ENCODE measurements at regions not wholly inside any gene's neighbourhood (a gene's known extent, or its start where the extent isn't known, plus 50 kb on each side); places are given as distances from the start of the nearest gene placed in this dataset.

- no peak for DNase-seq (ENCODE audit: low read depth in 3 of 3)
Observed at GRCh38 chr11:104246590-104246989, 82.6 kb upstream of the PDGFD start.

DNA sequence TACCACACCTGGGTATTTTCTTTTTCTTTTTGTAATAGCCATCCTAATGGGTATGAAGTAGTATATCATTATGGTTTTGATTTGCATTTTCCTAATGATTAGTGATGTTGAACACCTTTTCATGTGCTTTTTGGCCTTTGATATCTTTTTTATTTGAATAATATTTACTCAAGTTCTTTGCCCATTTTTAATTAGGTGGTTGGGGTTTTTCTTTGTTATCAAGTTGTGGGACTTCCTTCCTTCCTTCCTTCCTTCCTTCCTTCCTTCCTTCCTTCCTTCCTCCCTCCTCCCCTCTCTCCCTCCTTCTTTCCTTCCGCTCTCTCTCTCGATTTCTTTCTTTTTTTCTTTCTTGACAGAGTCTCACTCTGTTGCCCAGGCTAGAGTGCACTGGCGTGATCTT, 75.0 kb upstream of the PDGFD start:
- DNase-seq (ENCODE audit: low read depth in 3 of 3) = no peak

DNA sequence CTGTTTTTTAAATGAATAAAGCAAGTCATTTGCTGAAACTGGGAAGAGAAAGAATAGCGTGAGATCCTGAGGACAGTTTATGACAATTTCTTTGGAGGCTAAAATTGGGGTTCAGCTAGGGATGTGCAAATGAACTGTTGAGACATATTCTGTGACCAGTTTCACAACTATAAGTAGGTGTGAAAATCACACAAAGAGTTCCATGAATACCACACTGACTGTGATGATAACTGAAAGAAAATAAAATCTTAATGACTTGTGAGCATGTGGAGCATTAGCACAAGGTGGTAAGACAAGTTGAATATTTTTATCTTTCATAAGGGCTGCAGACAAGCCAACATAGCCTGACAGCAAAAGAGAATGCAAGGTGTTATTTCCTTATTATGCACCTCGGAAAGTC, 61.1 kb upstream of the PDGFD start:
- no peak for DNase-seq (ENCODE audit: low read depth in 3 of 3)

DNA sequence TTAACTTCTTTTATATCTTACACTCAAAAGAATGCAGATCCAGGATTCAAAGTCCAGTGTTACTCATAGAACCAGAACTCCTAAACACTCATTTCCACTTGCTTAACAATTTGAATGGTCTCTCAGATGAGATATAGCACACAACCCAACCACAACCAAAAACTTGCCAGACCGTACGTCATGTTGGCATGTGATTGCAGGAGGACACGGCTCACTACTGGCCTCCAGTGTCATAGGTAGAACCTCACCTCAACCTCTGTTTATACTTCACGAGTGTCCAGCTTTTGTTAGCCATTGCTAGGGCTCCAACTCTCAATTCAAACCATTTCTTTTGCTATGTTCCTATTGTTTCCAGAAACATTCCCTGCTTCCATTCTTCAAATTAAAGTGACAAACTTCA, 58.5 kb upstream of the PDGFD start:
- DNase-seq (ENCODE audit: low read depth in 3 of 3) = no peak

- DNase-seq (ENCODE audit: low read depth in 3 of 3) = no peak
Observed at GRCh38 chr11:104221455-104221854, 57.5 kb upstream of the PDGFD start.

DNA sequence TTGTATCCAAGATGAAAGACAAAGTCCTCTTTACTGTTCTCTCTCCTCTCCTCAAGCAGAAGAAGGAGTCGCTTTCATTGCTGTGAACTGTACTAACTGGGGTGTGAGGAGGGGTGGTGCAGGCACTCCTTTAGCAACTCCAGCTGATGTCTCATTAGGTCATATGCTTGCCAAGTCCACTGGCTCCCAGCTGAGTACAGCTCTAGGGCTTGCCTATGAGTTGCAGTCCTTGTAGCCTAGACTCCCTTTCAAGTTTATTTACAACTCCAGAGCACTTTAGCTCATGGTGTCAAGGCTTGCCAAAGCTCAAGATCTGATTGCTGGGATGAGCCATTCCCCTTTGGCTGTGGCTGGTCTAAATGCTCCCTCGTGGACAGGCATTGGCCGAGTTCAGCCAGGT, 55.1 kb upstream of the PDGFD start:
- DNase-seq (ENCODE audit: low read depth in 3 of 3) = no peak

DNA sequence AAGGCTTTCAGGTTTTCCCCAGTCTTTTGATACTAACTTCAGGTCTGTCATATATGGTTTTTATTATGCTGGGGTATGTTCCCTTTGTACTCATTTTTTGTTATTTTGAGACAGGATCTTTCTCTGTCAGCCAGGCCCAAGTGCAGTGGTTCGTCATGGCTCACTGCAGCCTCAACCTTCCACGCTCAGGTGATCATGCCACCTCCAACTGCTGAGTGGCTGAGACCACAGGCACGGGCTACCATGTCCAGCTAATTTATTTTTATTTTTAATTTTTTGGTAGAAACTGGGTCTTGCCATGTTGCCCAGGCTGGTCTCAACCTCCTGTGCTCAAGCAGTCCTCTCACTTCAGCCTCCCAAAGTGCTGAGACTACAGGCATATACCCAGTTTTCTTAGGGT, 50.6 kb upstream of the PDGFD start:
- DNase-seq (ENCODE audit: low read depth in 3 of 3) = no peak

Measured in stimulated activated CD4-positive, alpha-beta T cell treated with anti-CD3 and anti-CD28 coated beads, TNF-alpha, amount 100 ng/mL, for 24 hours (primary cell).